ENCODE measurements at regions not wholly inside any gene's neighbourhood (a gene's known extent, or its start where the extent isn't known, plus 50 kb on each side); places are given as distances from the start of the nearest gene placed in this dataset.

GRCh38 chr5:162209005-162209605, 141.5 kb downstream of the GABRG2 start:
- BruUV-seq (replicated peaks) = no TSS peak
- in situ Hi-C loops (cut with MboI; ENCODE audit: low sequenced_read_pairs) (no loop called here), intact Hi-C loops (cut with micrococcal nuclease) (no loop called here), dilution Hi-C loops (cut with HindIII; ENCODE audit: low sequenced_read_pairs, unreplicated experiment) (no loop called here)
- Histone ChIP-seq H3K14ac (replicated peaks; ENCODE audit: low read depth, low read length) (no peak overlapping the region), H3K9me1 (ENCODE audit: insufficient read depth, low read length) (no peaks in the 10 kb centered on the region), H2BK20ac (ENCODE audit: low read depth, low read length) (no peak overlapping the region), H3K79me1 (ENCODE audit: low read depth in 1 of 2, low read length in 2 of 2) (no peaks in the 10 kb centered on the region), H2AK9ac (replicated peaks; ENCODE audit: low read depth, low read length, poor library complexity) (no peak overlapping the region), H3K9me3 (ENCODE audit: control insufficient read depth, insufficient read depth, low read length) (peaks cover 9% of the 10 kb centered on the region), H3K9ac (ENCODE audit: low read depth, low read length) (no peak overlapping the region), H2AFZ (replicated peaks; ENCODE audit: low read length, poor library complexity) (no peak overlapping the region), H3K56ac (ENCODE audit: extremely low read depth, insufficient read depth, low read length) (no peak overlapping the region), H3K27me3 (ENCODE audit: control insufficient read depth, insufficient read depth, low read length) (no peaks in the 10 kb centered on the region), H4K20me1 (ENCODE audit: insufficient read depth, low read length) (no peaks in the 10 kb centered on the region), H3K18ac (ENCODE audit: low read depth, low read length) (no peak overlapping the region), H2BK5ac (ENCODE audit: low read depth, low read length, poor library complexity, severe bottlenecking) (no peak overlapping the region), H2AK5ac (ENCODE audit: low read depth, low read length) (no peak overlapping the region), H3K23ac (ENCODE audit: low read depth, low read length) (no peak overlapping the region), H3K4ac (ENCODE audit: low read depth, low read length) (no peak overlapping the region), H3K27ac (ENCODE audit: insufficient read depth, low read length) (no peak overlapping the region), H4K91ac (ENCODE audit: insufficient read depth, low read depth, low read length) (no peak overlapping the region), H3K4me2 (ENCODE audit: low read depth, low read length) (no peak overlapping the region), H4K8ac (ENCODE audit: low read depth in 2 of 2, low read length in 2 of 2) (no peak overlapping the region), H4K5ac (ENCODE audit: low read depth, low read length) (no peak overlapping the region), H2BK120ac (ENCODE audit: low read depth, low read length) (no peak overlapping the region), H3K4me1 (ENCODE audit: control insufficient read depth, insufficient read depth, low read length) (no peaks in the 10 kb centered on the region), H3K4me3 (ENCODE audit: insufficient read depth, low read depth, low read length) (no peak overlapping the region), H2BK15ac (ENCODE audit: low read depth, low read length) (no peak overlapping the region), H3K36me3 (ENCODE audit: control insufficient read depth, insufficient read depth, low read length) (no peaks in the 10 kb centered on the region)
- ATAC-seq (ENCODE audit: low read depth) (no peak), DNase-seq (no peak)
- POLR2A ChIA-PET (ENCODE audit: unreplicated experiment) = no interaction called here
- TF ChIP-seq, protein P1, sequence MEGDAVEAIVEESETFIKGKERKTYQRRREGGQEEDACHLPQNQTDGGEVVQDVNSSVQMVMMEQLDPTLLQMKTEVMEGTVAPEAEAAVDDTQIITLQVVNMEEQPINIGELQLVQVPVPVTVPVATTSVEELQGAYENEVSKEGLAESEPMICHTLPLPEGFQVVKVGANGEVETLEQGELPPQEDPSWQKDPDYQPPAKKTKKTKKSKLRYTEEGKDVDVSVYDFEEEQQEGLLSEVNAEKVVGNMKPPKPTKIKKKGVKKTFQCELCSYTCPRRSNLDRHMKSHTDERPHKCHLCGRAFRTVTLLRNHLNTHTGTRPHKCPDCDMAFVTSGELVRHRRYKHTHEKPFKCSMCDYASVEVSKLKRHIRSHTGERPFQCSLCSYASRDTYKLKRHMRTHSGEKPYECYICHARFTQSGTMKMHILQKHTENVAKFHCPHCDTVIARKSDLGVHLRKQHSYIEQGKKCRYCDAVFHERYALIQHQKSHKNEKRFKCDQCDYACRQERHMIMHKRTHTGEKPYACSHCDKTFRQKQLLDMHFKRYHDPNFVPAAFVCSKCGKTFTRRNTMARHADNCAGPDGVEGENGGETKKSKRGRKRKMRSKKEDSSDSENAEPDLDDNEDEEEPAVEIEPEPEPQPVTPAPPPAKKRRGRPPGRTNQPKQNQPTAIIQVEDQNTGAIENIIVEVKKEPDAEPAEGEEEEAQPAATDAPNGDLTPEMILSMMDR (conservative IDR thresholded peaks at IDR 0.05; ENCODE audit: low read depth, low read length) = no peak
- TF ChIP-seq RAD21 (IDR thresholded peaks at IDR 0.05; ENCODE audit: low read length) (no peak), CHD1 (IDR thresholded peaks at IDR 0.05; ENCODE audit: low read depth, low read length) (no peak), MAZ (IDR thresholded peaks at IDR 0.05; ENCODE audit: borderline replicate concordance, low read depth, low read length) (no peak), MXI1 (IDR thresholded peaks at IDR 0.05; ENCODE audit: borderline replicate concordance, low read depth, low read length) (no peak), CEBPB (IDR thresholded peaks at IDR 0.05; ENCODE audit: low read depth, low read length) (no peak), ELK1 (IDR thresholded peaks at IDR 0.05; ENCODE audit: borderline replicate concordance, low read depth, low read length) (no peak), MAFK (IDR thresholded peaks at IDR 0.05; ENCODE audit: low read depth, low read length) (no peak), RCOR1 (IDR thresholded peaks at IDR 0.05; ENCODE audit: insufficient replicate concordance, low read length) (no peak), NFE2L2 (IDR thresholded peaks at IDR 0.05; ENCODE audit: low read depth, low read length) (no peak), FOS (IDR thresholded peaks at IDR 0.05; ENCODE audit: low read depth, low read length) (no peak), SMC3 (IDR thresholded peaks at IDR 0.05; ENCODE audit: low read depth, low read length) (no peak), BHLHE40 (IDR thresholded peaks at IDR 0.05; ENCODE audit: low read depth, low read length) (no peak), POLR2A (IDR thresholded peaks at IDR 0.05; ENCODE audit: low read depth, low read length) (no peak), RFX5 (IDR thresholded peaks at IDR 0.05; ENCODE audit: low read depth, low read length) (no peak)
- TF ChIP-seq, protein P2, sequence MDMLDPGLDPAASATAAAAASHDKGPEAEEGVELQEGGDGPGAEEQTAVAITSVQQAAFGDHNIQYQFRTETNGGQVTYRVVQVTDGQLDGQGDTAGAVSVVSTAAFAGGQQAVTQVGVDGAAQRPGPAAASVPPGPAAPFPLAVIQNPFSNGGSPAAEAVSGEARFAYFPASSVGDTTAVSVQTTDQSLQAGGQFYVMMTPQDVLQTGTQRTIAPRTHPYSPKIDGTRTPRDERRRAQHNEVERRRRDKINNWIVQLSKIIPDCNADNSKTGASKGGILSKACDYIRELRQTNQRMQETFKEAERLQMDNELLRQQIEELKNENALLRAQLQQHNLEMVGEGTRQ (IDR thresholded peaks at IDR 0.05; ENCODE audit: low read depth, low read length) = no peak
- 20% methylated on average over 2 of the region's 5 CpGs; no CpG with 5 or more reads in 1 of the 2 experiments for WGBS, 2 experiments (ENCODE audit: extremely low coverage in 2 of 2, insufficient read length in 1 of 2)
- CTCF ChIA-PET = no interaction called here

All from IMR-90 (cell line).